ENCODE measurements at regions not wholly inside any gene's neighbourhood (a gene's known extent, or its start where the extent isn't known, plus 50 kb on each side); places are given as distances from the start of the nearest gene placed in this dataset.

- peak; percentile 52 for DNase-seq (ENCODE audit: low read depth)
- TF ChIP-seq, protein P1, sequence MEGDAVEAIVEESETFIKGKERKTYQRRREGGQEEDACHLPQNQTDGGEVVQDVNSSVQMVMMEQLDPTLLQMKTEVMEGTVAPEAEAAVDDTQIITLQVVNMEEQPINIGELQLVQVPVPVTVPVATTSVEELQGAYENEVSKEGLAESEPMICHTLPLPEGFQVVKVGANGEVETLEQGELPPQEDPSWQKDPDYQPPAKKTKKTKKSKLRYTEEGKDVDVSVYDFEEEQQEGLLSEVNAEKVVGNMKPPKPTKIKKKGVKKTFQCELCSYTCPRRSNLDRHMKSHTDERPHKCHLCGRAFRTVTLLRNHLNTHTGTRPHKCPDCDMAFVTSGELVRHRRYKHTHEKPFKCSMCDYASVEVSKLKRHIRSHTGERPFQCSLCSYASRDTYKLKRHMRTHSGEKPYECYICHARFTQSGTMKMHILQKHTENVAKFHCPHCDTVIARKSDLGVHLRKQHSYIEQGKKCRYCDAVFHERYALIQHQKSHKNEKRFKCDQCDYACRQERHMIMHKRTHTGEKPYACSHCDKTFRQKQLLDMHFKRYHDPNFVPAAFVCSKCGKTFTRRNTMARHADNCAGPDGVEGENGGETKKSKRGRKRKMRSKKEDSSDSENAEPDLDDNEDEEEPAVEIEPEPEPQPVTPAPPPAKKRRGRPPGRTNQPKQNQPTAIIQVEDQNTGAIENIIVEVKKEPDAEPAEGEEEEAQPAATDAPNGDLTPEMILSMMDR (IDR thresholded peaks at IDR 0.05; ENCODE audit: insufficient read depth, low read depth, low read length, missing control alignments) = no peak
- no peak overlapping the region for H3K4me3 ChIP-seq (ENCODE audit: low read length)
These were observed 82.8 kb upstream of the SNX19 start for GRCh38 chr11:130999086-130999485.

- DNase-seq (ENCODE audit: low read depth) = peak; percentile 94
- no peak overlapping the region for H3K4me3 ChIP-seq (ENCODE audit: low read length)
- TF ChIP-seq, protein P1 (IDR thresholded peaks at IDR 0.05; ENCODE audit: insufficient read depth, low read depth, low read length, missing control alignments) = no peak
These were observed 83.9 kb upstream of the SNX19 start for GRCh38 chr11:130999992-131000770.

- DNase-seq (ENCODE audit: low read depth) = peak; percentile 97
- TF ChIP-seq, protein P1 (IDR thresholded peaks at IDR 0.05; ENCODE audit: insufficient read depth, low read depth, low read length, missing control alignments) = no peak
- H3K4me3 ChIP-seq (ENCODE audit: low read length) = no peak overlapping the region
These were observed 85.9 kb upstream of the SNX19 start for GRCh38 chr11:131002145-131002544.

DNA sequence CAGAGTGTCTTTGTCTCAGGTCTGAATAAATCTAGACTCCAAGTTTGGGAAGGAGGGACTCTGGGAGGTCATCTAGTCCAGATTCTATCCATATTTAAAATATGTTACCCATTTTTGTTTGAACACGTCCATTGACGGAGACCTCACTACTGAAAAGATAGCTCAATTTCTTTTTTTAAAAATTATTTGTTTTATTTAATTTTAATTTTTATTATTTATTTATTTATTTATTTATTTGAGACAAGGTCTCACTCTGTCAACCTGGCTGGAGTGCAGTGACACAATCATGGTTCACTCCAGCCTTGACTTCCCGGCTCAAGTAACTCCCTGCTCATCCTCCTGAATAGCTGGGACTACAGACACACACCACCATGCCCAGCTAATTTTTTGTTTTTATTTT is 89.5 kb upstream of the SNX19 start:
- TF ChIP-seq, protein P1 (IDR thresholded peaks at IDR 0.05; ENCODE audit: insufficient read depth, low read depth, low read length, missing control alignments) = no peak
- no peak for DNase-seq (ENCODE audit: low read depth)
- no peak overlapping the region for H3K4me3 ChIP-seq (ENCODE audit: low read length)

GRCh38 chr11:131025020-131025419 is 108.7 kb upstream of the SNX19 start:
- TF ChIP-seq, protein P1 (IDR thresholded peaks at IDR 0.05; ENCODE audit: insufficient read depth, low read depth, low read length, missing control alignments) = peak; percentile 83
- H3K4me3 ChIP-seq (ENCODE audit: low read length) = no peak overlapping the region
- DNase-seq (ENCODE audit: low read depth) = peak; percentile 70

- DNase-seq (ENCODE audit: low read depth) = no peak
- no peak overlapping the region for H3K4me3 ChIP-seq (ENCODE audit: low read length)
- TF ChIP-seq, protein P1 (IDR thresholded peaks at IDR 0.05; ENCODE audit: insufficient read depth, low read depth, low read length, missing control alignments) = no peak
These were observed 109.3 kb upstream of the SNX19 start for GRCh38 chr11:131025421-131026125.
